Prostate gland (tissue), 2 donors: ENCODE measurements at regions not wholly inside any gene's neighbourhood (a gene's known extent, or its start where the extent isn't known, plus 50 kb on each side); places are given as distances from the start of the nearest gene placed in this dataset.

ENCODE experiments used
- CTCF ChIP-seq, 4 experiments: fragments of 200-600 bp in 2 of 4; fragments of 450-650 bp in 2 of 4; sonication (generic) in 2 of 4; IDR thresholded peaks; 1 replicate in 3 of 4; 2 replicates in 1 of 4; pipeline ENCODE4 v1.5.1; 2016 to 2019; ENCODE audit warnings: antibody characterized with exemption in 4 of 4, mild to moderate bottlenecking in 2 of 4, moderate library complexity in 2 of 4
- POLR2A ChIP-seq: fragments of 450-650 bp; IDR thresholded peaks from one replicate; pipeline ENCODE4 v1.6.1; 2016; ENCODE audit warnings: antibody characterized with exemption, mild to moderate bottlenecking
- POLR2AphosphoS5 ChIP-seq: sonication (generic); formaldehyde crosslinking; IDR thresholded peaks from one replicate; pipeline ENCODE4 v1.6.1; 2017; ENCODE audit warnings: antibody characterized with exemption

GRCh38 chr13:76123548-76123947 lies 487.4 kb downstream of the LMO7 start:
- TF ChIP-seq POLR2A (no peak), POLR2AphosphoS5 (no peak), CTCF (IDR thresholded peaks at IDR 0.05) (no peak)
